HG02973 (cell line): ENCODE measurements at regions not wholly inside any gene's neighbourhood (a gene's known extent, or its start where the extent isn't known, plus 50 kb on each side); places are given as distances from the start of the nearest gene placed in this dataset.

ENCODE experiments used
- ATAC-seq: cut with Tn5 transposase; IDR thresholded peaks from one replicate; pipeline ENCODE4 v1.9.1; 2021; ENCODE audit warnings: moderate library complexity; ENCODE audit not compliant: unreplicated experiment

- ATAC-seq, result no peak
Observed at GRCh38 chr2:37780387-37780676, 108.9 kb upstream of the CDC42EP3 start.

GRCh38 chr2:37781028-37781427 lies 109.6 kb upstream of the CDC42EP3 start:
- no peak for ATAC-seq

GRCh38 chr2:37782155-37782673 lies 110.8 kb upstream of the CDC42EP3 start:
- no peak for ATAC-seq

GRCh38 chr2:37782721-37783371 lies 111.4 kb upstream of the CDC42EP3 start:
- no peak for ATAC-seq

- ATAC-seq, result no peak
Observed at GRCh38 chr2:37783545-37783944, 112.1 kb upstream of the CDC42EP3 start.

- ATAC-seq, result no peak
Observed at GRCh38 chr2:37784071-37784758, 112.8 kb upstream of the CDC42EP3 start.

GRCh38 chr2:37784759-37785149 lies 113.3 kb upstream of the CDC42EP3 start:
- no peak for ATAC-seq

- ATAC-seq, result no peak
Observed at GRCh38 chr2:37786191-37786698, 114.8 kb upstream of the CDC42EP3 start.

- no peak for ATAC-seq
Observed at GRCh38 chr2:37786854-37787253, 115.4 kb upstream of the CDC42EP3 start.

- ATAC-seq, result no peak
Observed at GRCh38 chr2:37788602-37789209, 117.3 kb upstream of the CDC42EP3 start.

- no peak for ATAC-seq
Observed at GRCh38 chr2:37790019-37790418, 118.6 kb upstream of the CDC42EP3 start.

GRCh38 chr2:37790462-37790861 lies 119.0 kb upstream of the CDC42EP3 start:
- ATAC-seq, result no peak

GRCh38 chr2:37792366-37792765 lies 120.9 kb upstream of the CDC42EP3 start:
- ATAC-seq, result no peak

GRCh38 chr2:37793004-37793403 lies 121.6 kb upstream of the CDC42EP3 start:
- no peak for ATAC-seq

GRCh38 chr2:37794717-37795116 lies 123.3 kb upstream of the CDC42EP3 start:
- no peak for ATAC-seq

- ATAC-seq, result no peak
Observed at GRCh38 chr2:37795456-37795855, 124.0 kb upstream of the CDC42EP3 start.

- ATAC-seq, result no peak
Observed at GRCh38 chr2:37795938-37796337, 124.5 kb upstream of the CDC42EP3 start.

GRCh38 chr2:37796481-37796880 lies 125.0 kb upstream of the CDC42EP3 start:
- ATAC-seq, result no peak

- no peak for ATAC-seq
Observed at GRCh38 chr2:37797081-37797480, 125.6 kb upstream of the CDC42EP3 start.

- ATAC-seq, result no peak
Observed at GRCh38 chr2:37798315-37799005, 126.6 kb upstream of the RMDN2 start.

- no peak for ATAC-seq
Observed at GRCh38 chr2:37800176-37800858, 124.8 kb upstream of the RMDN2 start.
